IMR-90 (cell line): ENCODE measurements at regions not wholly inside any gene's neighbourhood (a gene's known extent, or its start where the extent isn't known, plus 50 kb on each side); places are given as distances from the start of the nearest gene placed in this dataset.

ENCODE experiments used
- ATAC-seq: fragments of 200-7000 bp; cut with Tn5 transposase; 2 replicates; pipeline ENCODE4 v1.9.1; 2020; ENCODE audit warnings: low read depth, mild to moderate bottlenecking, moderate library complexity
- BruUV-seq: library from RNA; stranded (reverse); fragments of 400-500 nt; replicated peaks from 2 replicates; lab custom pipeline; 2021; lab: Mats Ljungman, UMichigan
- CTCF ChIA-PET: fragments of 300-600 bp; formaldehyde crosslinking; extraction: SDS; loops from one replicate; lab custom pipeline; 2021; ENCODE audit warnings: antibody characterized with exemption; lab: Yijun Ruan, JAX
- POLR2A ChIA-PET: fragments of 300-600 bp; sonication (Branson Sonifier 250); formaldehyde crosslinking; loops from one replicate; lab custom pipeline; 2022; ENCODE audit warnings: antibody characterized with exemption; ENCODE audit not compliant: unreplicated experiment; lab: Charles Lee
- DNase-seq: peaks from one replicate; pipeline ENCODE4 v3.0.0; 2013
- H2AFZ ChIP-seq: replicated peaks from 2 replicates; pipeline ENCODE3; 2013; ENCODE audit warnings: low read length, mild to moderate bottlenecking; ENCODE audit not compliant: poor library complexity
- H2AK5ac ChIP-seq: 2 replicates; pipeline ENCODE4 v1.6.1; 2013; ENCODE audit warnings: low read depth, low read length, inconsistent platforms
- H2AK9ac ChIP-seq: replicated peaks from 2 replicates; pipeline ENCODE3; 2013; ENCODE audit warnings: mild to moderate bottlenecking, low read depth, low read length, moderate library complexity; ENCODE audit not compliant: poor library complexity
- H2BK120ac ChIP-seq: 2 replicates; pipeline ENCODE4 v1.6.1; 2013; ENCODE audit warnings: low read depth, low read length, inconsistent platforms
- H2BK15ac ChIP-seq: 3 replicates; pipeline ENCODE4 v1.6.1; 2013; ENCODE audit warnings: low read depth, low read length, inconsistent platforms
- H2BK20ac ChIP-seq: 2 replicates; pipeline ENCODE4 v1.6.1; 2013; ENCODE audit warnings: low read depth, mild to moderate bottlenecking, inconsistent platforms, low read length, moderate library complexity
- H2BK5ac ChIP-seq: 2 replicates; pipeline ENCODE4 v1.6.1; 2013; ENCODE audit warnings: mild to moderate bottlenecking, low read depth, low read length, inconsistent platforms; ENCODE audit not compliant: poor library complexity, severe bottlenecking
- H3K14ac ChIP-seq: replicated peaks from 2 replicates; pipeline ENCODE4 v1.6.1; 2013; ENCODE audit warnings: low read depth, low read length, inconsistent platforms
- H3K18ac ChIP-seq: 2 replicates; pipeline ENCODE4 v1.6.1; 2013; ENCODE audit warnings: low read depth, low read length, control low read depth
- H3K23ac ChIP-seq: 2 replicates; pipeline ENCODE4 v1.6.1; 2013; ENCODE audit warnings: low read depth, low read length, inconsistent platforms
- H3K27ac ChIP-seq: 2 replicates; pipeline ENCODE4 v1.5.1; 2013; ENCODE audit warnings: mild to moderate bottlenecking, control low read depth, low read length; ENCODE audit not compliant: insufficient read depth
- H3K27me3 ChIP-seq: 2 replicates; pipeline ENCODE4 v1.6.1; 2013; ENCODE audit warnings: low read length; ENCODE audit not compliant: control insufficient read depth, insufficient read depth
- H3K36me3 ChIP-seq: 2 replicates; pipeline ENCODE4 v1.6.1; 2013; ENCODE audit warnings: low read length, mixed read lengths; ENCODE audit not compliant: control insufficient read depth, insufficient read depth
- H3K4ac ChIP-seq: 2 replicates; pipeline ENCODE4 v1.6.1; 2013; ENCODE audit warnings: low read depth, low read length, inconsistent platforms
- H3K4me1 ChIP-seq: 2 replicates; pipeline ENCODE4 v1.6.1; 2013; ENCODE audit warnings: low read length, mixed read lengths; ENCODE audit not compliant: control insufficient read depth, insufficient read depth
- H3K4me2 ChIP-seq: 2 replicates; pipeline ENCODE4 v1.6.1; 2013; ENCODE audit warnings: low read depth, mild to moderate bottlenecking, control low read depth, low read length, moderate library complexity
- H3K4me3 ChIP-seq: 2 replicates; pipeline ENCODE4 v1.5.1; 2013; ENCODE audit warnings: low read depth, mild to moderate bottlenecking, control low read depth, low read length, moderate library complexity; ENCODE audit not compliant: insufficient read depth
- H3K56ac ChIP-seq: 2 replicates; pipeline ENCODE4 v1.6.1; 2013; ENCODE audit warnings: low read length, inconsistent platforms; ENCODE audit not compliant: insufficient read depth; ENCODE audit errors: extremely low read depth
- H3K79me1 ChIP-seq, 2 experiments: 2 replicates each; pipeline ENCODE4 v1.6.1; 2013; ENCODE audit warnings: low read length in 2 of 2, inconsistent platforms in 1 of 2, low read depth in 1 of 2
- H3K9ac ChIP-seq: 2 replicates; pipeline ENCODE4 v1.6.1; 2013; ENCODE audit warnings: low read depth, low read length, control low read depth
- H3K9me1 ChIP-seq: 2 replicates; pipeline ENCODE4 v1.6.1; 2013; ENCODE audit warnings: low read length, inconsistent platforms; ENCODE audit not compliant: insufficient read depth
- H3K9me3 ChIP-seq: 2 replicates; pipeline ENCODE4 v1.6.1; 2013; ENCODE audit warnings: low read length; ENCODE audit not compliant: control insufficient read depth, insufficient read depth
- H4K20me1 ChIP-seq: 2 replicates; pipeline ENCODE4 v1.6.1; 2013; ENCODE audit warnings: low read length, inconsistent platforms; ENCODE audit not compliant: insufficient read depth
- H4K5ac ChIP-seq: 2 replicates; pipeline ENCODE4 v1.6.1; 2013; ENCODE audit warnings: mild to moderate bottlenecking, low read depth, low read length, control low read depth
- H4K8ac ChIP-seq, 2 experiments: 2 replicates each; pipeline ENCODE4 v1.6.1; 2013; ENCODE audit warnings: low read depth in 2 of 2, low read length in 2 of 2, control low read depth in 1 of 2, inconsistent platforms in 1 of 2
- H4K91ac ChIP-seq: 2 replicates; pipeline ENCODE4 v1.6.1; 2013; ENCODE audit warnings: low read depth, low read length, inconsistent platforms; ENCODE audit not compliant: insufficient read depth
- CHD1 ChIP-seq: IDR thresholded peaks from 2 replicates; pipeline ENCODE4 v1.6.1; 2012; ENCODE audit warnings: low read depth, low read length, improper control_type of control experiment
- WGBS, 2 experiments: methylation state at CpG; one replicate each; pipeline versions ENCODE4 v1.1.5 to v1.1.7; 2013; ENCODE audit warnings: missing lambda C conversion rate in 2 of 2; ENCODE audit not compliant: insufficient read length in 1 of 2; ENCODE audit errors: extremely low coverage in 2 of 2; 5-methylcytosine and 5-hydroxymethylcytosine counted together
- dilution Hi-C: fragments of 300-500 bp; cut with HindIII; formaldehyde crosslinking; loops from one replicate; pipeline ENCODE4 v1.14.3; 2018; ENCODE audit warnings: low sequenced_read_pairs; ENCODE audit not compliant: unreplicated experiment
- in situ Hi-C: fragments of 300-500 bp; cut with MboI; formaldehyde crosslinking; loops from 3 replicates; pipeline ENCODE4 v1.14.3; 2019; ENCODE audit warnings: low sequenced_read_pairs, inconsistent platforms, mixed read lengths
- intact Hi-C: fragments of 100-400 bp; cut with micrococcal nuclease; formaldehyde crosslinking; loops from 2 replicates; pipeline ENCODE4 v1.10.0; 2022

DNA sequence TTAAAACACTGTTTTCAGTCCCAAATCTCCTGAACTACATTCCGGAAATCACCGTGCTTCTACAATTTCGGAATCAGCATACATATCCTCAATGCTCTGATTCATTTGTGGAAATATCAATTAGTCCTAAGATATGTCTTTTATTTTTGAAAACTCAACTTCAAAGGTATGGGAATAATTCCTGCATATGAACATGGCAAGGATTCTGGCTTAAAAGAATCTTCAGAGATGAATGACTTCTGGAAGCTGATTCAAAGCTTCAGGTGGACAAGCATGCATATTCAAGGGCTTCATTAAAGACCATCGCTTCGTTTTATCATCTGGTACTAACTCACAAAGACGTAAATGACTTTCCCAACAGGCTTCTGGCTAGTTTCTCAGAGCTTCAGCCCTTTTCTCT is 246.0 kb upstream of the LRRN1 start:
- intact Hi-C loops (no loop called here), in situ Hi-C loops (no loop called here), dilution Hi-C loops (no loop called here)
- Histone ChIP-seq H4K5ac (no peak overlapping the region), H3K4me3 (no peak overlapping the region), H3K9ac (no peak overlapping the region), H3K36me3 (no peaks in the 10 kb centered on the region), H3K23ac (no peak overlapping the region), H3K27ac (no peak overlapping the region), H2AK5ac (no peak overlapping the region), H3K9me3 (peaks cover 10% of the 10 kb centered on the region), H3K4me1 (no peaks in the 10 kb centered on the region), H4K20me1 (no peaks in the 10 kb centered on the region), H3K27me3 (no peaks in the 10 kb centered on the region), H3K56ac (no peak overlapping the region), H3K9me1 (no peaks in the 10 kb centered on the region), H2BK15ac (no peak overlapping the region), H2AK9ac (no peak overlapping the region), H3K14ac (no peak overlapping the region), H2AFZ (no peak overlapping the region), H3K4ac (no peak overlapping the region), H2BK120ac (no peak overlapping the region), H3K18ac (no peak overlapping the region), H4K91ac (no peak overlapping the region), H2BK20ac (no peak overlapping the region), H2BK5ac (no peak overlapping the region), H4K8ac (no peak overlapping the region), H3K79me1 (no peaks in the 10 kb centered on the region), H3K4me2 (no peak overlapping the region)
- no TSS peak for BruUV-seq
- ChIA-PET POLR2A (no interaction called here), CTCF (no interaction called here)
- WGBS, 2 experiments: no CpG with 5 or more reads among the region's 6 CpGs
- ATAC-seq (no peak), DNase-seq (no peak)
- TF ChIP-seq CHD1: no peak
